Upper lobe of left lung (tissue), 6 donors: ENCODE measurements at regions not wholly inside any gene's neighbourhood (a gene's known extent, or its start where the extent isn't known, plus 50 kb on each side); places are given as distances from the start of the nearest gene placed in this dataset.
"Not testable (repeated sequence)": the region's sequence is repeated elsewhere in the genome, so short reads cannot be mapped to it uniquely, and the experiment has no call there.

Experiments used
- ATAC-seq, 2 donors: fragments of 200-7000 bp; cut with Tn5 transposase; one replicate each; pipeline ENCODE4 v1.9.1; 2022; ENCODE audit warnings: mild to moderate bottlenecking in 2 of 2, moderate library complexity in 2 of 2; ENCODE audit not compliant: low FRiP score in 2 of 2
- DNase-seq, 2 donors: peaks; one replicate each; pipeline ENCODE4 v3.0.0-alpha.2; 2019 to 2020
- H3K27ac ChIP-seq, 4 donors: fragments of 200-600 bp; sonication (generic); one replicate each; pipeline ENCODE4 v1.5.1; 2016 to 2019
- H3K27me3 ChIP-seq, 4 donors: fragments of 200-600 bp; sonication (generic); one replicate each; pipeline ENCODE4 v1.5.1; 2017 to 2019
- H3K36me3 ChIP-seq, 4 donors: fragments of 200-600 bp; sonication (generic); one replicate each; pipeline ENCODE4 v1.5.1; 2016 to 2019
- H3K4me1 ChIP-seq, 4 donors: fragments of 200-600 bp; sonication (generic); one replicate each; pipeline ENCODE4 v1.5.1; 2018 to 2019
- H3K4me3 ChIP-seq, 4 donors: fragments of 200-600 bp; sonication (generic); one replicate each; pipeline ENCODE4 v1.5.1; 2017 to 2019; ENCODE audit warnings: mild to moderate bottlenecking in 2 of 4, moderate library complexity in 1 of 4
- H3K9me3 ChIP-seq, 4 donors: fragments of 200-600 bp; sonication (generic); one replicate each; pipeline ENCODE4 v1.5.1; 2018 to 2019
- EP300 ChIP-seq, 4 donors: sonication (generic); formaldehyde crosslinking; IDR thresholded peaks; one replicate each; pipeline ENCODE4 v1.5.1; 2017; ENCODE audit warnings: antibody characterized with exemption in 4 of 4, control low read depth in 2 of 4
- POLR2A ChIP-seq, 4 donors: fragments of 450-650 bp; IDR thresholded peaks; one replicate each; pipeline ENCODE4 v1.5.1; 2016 to 2017; ENCODE audit warnings: antibody characterized with exemption in 4 of 4, mild to moderate bottlenecking in 2 of 4
- POLR2AphosphoS5 ChIP-seq, 2 donors: sonication (generic); formaldehyde crosslinking; IDR thresholded peaks; one replicate each; pipeline ENCODE4 v1.5.1; 2017; ENCODE audit warnings: antibody characterized with exemption in 2 of 2
- WGBS, 2 donors: methylation state at CpG; one replicate each; pipeline ENCODE4 v1.1.5; 2017 to 2018; 5-methylcytosine and 5-hydroxymethylcytosine counted together
- TF ChIP-seq, protein P1 (sequence below), 6 experiments: fragments of 450-650 bp in 4 of 6; fragments of 200-600 bp in 2 of 6; sonication (generic) in 2 of 6; IDR thresholded peaks; one replicate each; pipeline ENCODE4 v1.5.1; 2016 to 2019; ENCODE audit warnings: antibody characterized with exemption in 6 of 6
- donor health status: DM: no; HTN: no; CAD: no; lungs with moderate emphysema.
- donor health status: DM: no; HTN: yes; CAD: no; lungs with severe emphysema.

DNA sequence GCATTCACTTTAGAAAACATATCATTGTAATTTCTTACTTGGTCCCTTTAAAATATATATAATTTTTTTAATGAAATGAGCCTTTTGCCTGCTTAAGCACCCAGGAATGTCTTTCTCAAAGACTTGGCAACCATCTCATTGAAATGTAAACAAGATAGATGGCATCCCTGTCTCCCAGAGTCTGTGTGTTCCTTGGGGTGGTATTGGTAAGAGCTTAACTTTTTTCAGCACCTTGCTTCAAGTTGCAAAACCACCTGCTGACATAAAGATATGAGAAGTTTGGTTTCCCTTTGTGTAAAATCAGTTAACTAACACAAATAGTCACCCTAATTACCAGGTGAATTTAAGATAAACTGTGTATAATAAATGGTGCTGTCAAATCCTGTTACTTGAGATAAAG, 266.9 kb downstream of the DSC3 start:
- Histone ChIP-seq H3K4me1 (no peaks in the 10 kb centered on the region), H3K9me3 (peaks cover 0 to 5% (median 2%) of the 10 kb centered on the region in 4 donors), H3K36me3 (no peaks in the 10 kb centered on the region), H3K27me3 (no peaks in the 10 kb centered on the region), H3K27ac (no peak overlapping the region), H3K4me3 (no peak overlapping the region)
- ATAC-seq (no peak), DNase-seq (no peak)
- TF ChIP-seq POLR2AphosphoS5 (IDR thresholded peaks at IDR 0.05) (no peak), EP300 (IDR thresholded peaks at IDR 0.05) (no peak), POLR2A (IDR thresholded peaks at IDR 0.05) (no peak)
- TF ChIP-seq, protein P1, sequence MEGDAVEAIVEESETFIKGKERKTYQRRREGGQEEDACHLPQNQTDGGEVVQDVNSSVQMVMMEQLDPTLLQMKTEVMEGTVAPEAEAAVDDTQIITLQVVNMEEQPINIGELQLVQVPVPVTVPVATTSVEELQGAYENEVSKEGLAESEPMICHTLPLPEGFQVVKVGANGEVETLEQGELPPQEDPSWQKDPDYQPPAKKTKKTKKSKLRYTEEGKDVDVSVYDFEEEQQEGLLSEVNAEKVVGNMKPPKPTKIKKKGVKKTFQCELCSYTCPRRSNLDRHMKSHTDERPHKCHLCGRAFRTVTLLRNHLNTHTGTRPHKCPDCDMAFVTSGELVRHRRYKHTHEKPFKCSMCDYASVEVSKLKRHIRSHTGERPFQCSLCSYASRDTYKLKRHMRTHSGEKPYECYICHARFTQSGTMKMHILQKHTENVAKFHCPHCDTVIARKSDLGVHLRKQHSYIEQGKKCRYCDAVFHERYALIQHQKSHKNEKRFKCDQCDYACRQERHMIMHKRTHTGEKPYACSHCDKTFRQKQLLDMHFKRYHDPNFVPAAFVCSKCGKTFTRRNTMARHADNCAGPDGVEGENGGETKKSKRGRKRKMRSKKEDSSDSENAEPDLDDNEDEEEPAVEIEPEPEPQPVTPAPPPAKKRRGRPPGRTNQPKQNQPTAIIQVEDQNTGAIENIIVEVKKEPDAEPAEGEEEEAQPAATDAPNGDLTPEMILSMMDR (IDR thresholded peaks at IDR 0.05), result no peak

DNA sequence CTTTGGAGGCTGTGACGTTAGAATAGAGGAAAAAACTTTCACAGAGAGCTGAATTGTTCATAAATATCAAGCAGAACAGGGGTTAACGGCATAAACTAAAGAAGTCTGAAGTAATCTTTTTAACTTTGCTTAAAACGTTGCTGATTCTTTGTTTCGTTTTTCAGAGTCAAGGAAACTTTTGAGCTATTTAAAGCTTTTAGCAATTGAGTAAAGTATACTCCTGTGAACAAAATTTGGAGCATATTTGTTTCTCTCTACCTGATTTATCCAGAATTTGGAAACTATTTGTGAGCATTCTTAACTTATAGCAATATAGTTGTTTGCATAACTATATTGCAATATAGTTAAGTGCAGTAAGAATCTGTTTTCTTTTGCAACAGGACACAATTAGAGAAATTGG, 270.4 kb downstream of the DSC3 start:
- not testable (repeated sequence) for H3K4me1 ChIP-seq, ATAC-seq, H3K27ac ChIP-seq, DNase-seq, H3K36me3 ChIP-seq, H3K9me3 ChIP-seq, H3K27me3 ChIP-seq, H3K4me3 ChIP-seq
- WGBS, 2 donors, result 73 to 78% methylated on average over 4 of the region's 4 CpGs

- no peak for ATAC-seq
- TF ChIP-seq, protein P1 (IDR thresholded peaks at IDR 0.05), result no peak
- TF ChIP-seq POLR2AphosphoS5 (IDR thresholded peaks at IDR 0.05) (no peak), EP300 (IDR thresholded peaks at IDR 0.05) (no peak), POLR2A (IDR thresholded peaks at IDR 0.05) (no peak)
- WGBS, 2 donors, result 31 to 64% methylated on average over 1 of the region's 1 CpG
- Histone ChIP-seq H3K27ac (no peak overlapping the region), H3K27me3 (no peaks in the 10 kb centered on the region), H3K4me1 (no peaks in the 10 kb centered on the region), H3K9me3 (no peaks in the 10 kb centered on the region), H3K4me3 (no peak overlapping the region), H3K36me3 (no peaks in the 10 kb centered on the region)
- DNase-seq, result no peak
These were observed 276.5 kb downstream of the DSC3 start for GRCh38 chr18:30766053-30766452.

DNA sequence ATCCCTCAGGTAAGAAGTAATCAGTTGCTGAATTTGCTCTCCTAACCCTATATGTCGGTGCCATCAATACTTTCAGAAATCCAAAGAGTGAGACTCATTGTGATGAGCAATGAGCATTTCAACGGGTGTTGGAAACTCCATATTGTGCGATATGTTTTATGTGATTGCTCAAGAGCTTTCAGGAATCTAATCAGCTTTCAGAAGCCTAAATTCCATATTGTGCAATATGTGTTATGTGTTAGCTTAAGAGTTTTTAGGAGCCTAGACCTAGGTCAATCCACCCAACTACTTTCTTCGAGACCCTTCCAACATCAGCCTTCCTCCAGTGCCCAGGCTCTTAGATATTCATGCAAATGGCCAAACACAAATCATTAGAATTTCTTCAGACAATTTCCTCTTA, 277.3 kb downstream of the DSC3 start:
- TF ChIP-seq POLR2AphosphoS5 (IDR thresholded peaks at IDR 0.05) (no peak), EP300 (IDR thresholded peaks at IDR 0.05) (no peak), POLR2A (IDR thresholded peaks at IDR 0.05) (no peak)
- TF ChIP-seq, protein P1 (IDR thresholded peaks at IDR 0.05), result no peak
- no peaks in the 10 kb centered on the region for H3K4me1 ChIP-seq

GRCh38 chr18:30763902-30764350, 278.6 kb downstream of the DSC3 start:
- Histone ChIP-seq H3K9me3 (no peaks in the 10 kb centered on the region), H3K36me3 (no peaks in the 10 kb centered on the region), H3K27me3 (no peaks in the 10 kb centered on the region), H3K4me3 (no peak overlapping the region), H3K4me1 (no peaks in the 10 kb centered on the region), H3K27ac (no peak overlapping the region)
- no peak for TF ChIP-seq EP300 (IDR thresholded peaks at IDR 0.05)
- TF ChIP-seq, protein P1 (IDR thresholded peaks at IDR 0.05), result no peak
- TF ChIP-seq POLR2AphosphoS5 (IDR thresholded peaks at IDR 0.05), result no peak
- no peak for TF ChIP-seq POLR2A (IDR thresholded peaks at IDR 0.05)
- DNase-seq (no peak), ATAC-seq (no peak)
- 11 to 14% methylated on average over 3 of the region's 3 CpGs for WGBS, 2 donors

More for the DNA sequence above, 277.3 kb downstream of the DSC3 start:
- no peaks in the 10 kb centered on the region for H3K36me3 ChIP-seq
- no peaks in the 10 kb centered on the region for H3K9me3 ChIP-seq
- no peaks in the 10 kb centered on the region for H3K27me3 ChIP-seq
- no peak for DNase-seq
- no peak for ATAC-seq
- 64 to 66% methylated on average over 4 of the region's 4 CpGs for WGBS, 2 donors
- H3K27ac ChIP-seq, result no peak overlapping the region
- H3K4me3 ChIP-seq, result no peak overlapping the region
